ENCODE measurements at regions not wholly inside any gene's neighbourhood (a gene's known extent, or its start where the extent isn't known, plus 50 kb on each side); places are given as distances from the start of the nearest gene placed in this dataset.

DNA sequence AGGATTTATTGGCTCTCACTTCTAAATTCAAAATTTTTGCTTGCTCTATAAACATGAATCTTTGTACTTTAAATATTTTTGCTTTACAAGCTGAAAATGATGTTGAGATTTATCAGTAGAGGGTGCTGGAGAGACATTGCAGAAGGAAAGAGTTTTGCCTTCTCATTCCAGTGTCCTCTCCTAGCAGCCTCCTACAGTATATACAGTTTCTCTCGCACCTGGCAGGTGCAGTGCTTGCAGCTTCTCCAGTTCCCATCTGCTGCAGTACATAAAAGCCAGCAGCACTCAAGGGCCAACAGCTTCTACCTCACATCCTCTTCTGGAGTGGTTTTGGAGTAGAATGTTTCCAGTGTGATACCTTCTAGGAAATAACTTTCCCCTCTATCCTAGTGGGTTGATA, 601.8 kb upstream of the ATXN7L3B start:
- TF ChIP-seq POLR2AphosphoS5 (IDR thresholded peaks at IDR 0.05) (no peak), POLR2A (IDR thresholded peaks at IDR 0.05) (no peak)
- TF ChIP-seq, protein P1, sequence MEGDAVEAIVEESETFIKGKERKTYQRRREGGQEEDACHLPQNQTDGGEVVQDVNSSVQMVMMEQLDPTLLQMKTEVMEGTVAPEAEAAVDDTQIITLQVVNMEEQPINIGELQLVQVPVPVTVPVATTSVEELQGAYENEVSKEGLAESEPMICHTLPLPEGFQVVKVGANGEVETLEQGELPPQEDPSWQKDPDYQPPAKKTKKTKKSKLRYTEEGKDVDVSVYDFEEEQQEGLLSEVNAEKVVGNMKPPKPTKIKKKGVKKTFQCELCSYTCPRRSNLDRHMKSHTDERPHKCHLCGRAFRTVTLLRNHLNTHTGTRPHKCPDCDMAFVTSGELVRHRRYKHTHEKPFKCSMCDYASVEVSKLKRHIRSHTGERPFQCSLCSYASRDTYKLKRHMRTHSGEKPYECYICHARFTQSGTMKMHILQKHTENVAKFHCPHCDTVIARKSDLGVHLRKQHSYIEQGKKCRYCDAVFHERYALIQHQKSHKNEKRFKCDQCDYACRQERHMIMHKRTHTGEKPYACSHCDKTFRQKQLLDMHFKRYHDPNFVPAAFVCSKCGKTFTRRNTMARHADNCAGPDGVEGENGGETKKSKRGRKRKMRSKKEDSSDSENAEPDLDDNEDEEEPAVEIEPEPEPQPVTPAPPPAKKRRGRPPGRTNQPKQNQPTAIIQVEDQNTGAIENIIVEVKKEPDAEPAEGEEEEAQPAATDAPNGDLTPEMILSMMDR (IDR thresholded peaks at IDR 0.05), result no peak
- DNase-seq (ENCODE audit: low spot score in 2 of 2), result no peak
- intact Hi-C loops (cut with DNase I; ENCODE audit: low total_unique reads), result no loop called here
- Histone ChIP-seq H3K4me1 (no peaks in the 10 kb centered on the region), H3K27me3 (no peaks in the 10 kb centered on the region), H3K36me3 (no peaks in the 10 kb centered on the region), H3K27ac (no peak overlapping the region), H3K9me3 (no peaks in the 10 kb centered on the region), H3K4me3 (no peak overlapping the region)

DNA sequence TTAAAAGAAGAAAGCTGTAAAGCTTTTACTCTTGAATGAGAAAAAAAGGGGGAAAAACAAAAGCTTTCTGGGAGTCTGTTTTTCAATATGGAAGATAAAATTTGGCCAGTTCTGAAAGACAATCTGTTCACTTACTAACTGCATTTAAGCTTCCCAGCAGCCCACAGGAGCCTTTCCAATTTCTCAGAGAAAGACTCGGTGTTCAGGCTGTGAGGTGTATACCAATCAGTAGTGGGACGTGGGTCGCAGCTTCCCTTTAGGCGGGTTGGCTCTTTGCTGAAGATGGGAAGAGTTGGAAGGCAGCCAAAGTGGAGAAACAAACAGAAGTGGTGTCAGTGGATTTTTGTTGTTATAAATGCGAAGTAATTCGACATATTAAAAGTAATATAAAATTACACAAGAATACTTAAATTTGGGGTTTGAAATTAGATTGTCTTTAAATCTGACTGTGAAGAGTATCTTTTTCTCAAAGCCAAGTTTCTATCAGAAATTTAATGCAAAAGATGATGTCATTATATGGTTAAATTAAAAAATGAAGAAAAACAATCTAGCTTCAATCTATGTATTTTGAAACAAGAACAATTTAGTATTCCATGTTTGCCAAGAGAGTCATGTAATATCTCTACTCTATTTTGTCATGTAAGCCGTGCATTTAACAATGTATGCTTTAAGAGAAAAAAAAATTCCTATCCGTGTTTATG, 590.2 kb upstream of the ATXN7L3B start:
- no peaks in the 10 kb centered on the region for H3K9me3 ChIP-seq
- DNase-seq (ENCODE audit: low spot score in 2 of 2), result no peak
- intact Hi-C loops (cut with DNase I; ENCODE audit: low total_unique reads), result no loop called here

DNA sequence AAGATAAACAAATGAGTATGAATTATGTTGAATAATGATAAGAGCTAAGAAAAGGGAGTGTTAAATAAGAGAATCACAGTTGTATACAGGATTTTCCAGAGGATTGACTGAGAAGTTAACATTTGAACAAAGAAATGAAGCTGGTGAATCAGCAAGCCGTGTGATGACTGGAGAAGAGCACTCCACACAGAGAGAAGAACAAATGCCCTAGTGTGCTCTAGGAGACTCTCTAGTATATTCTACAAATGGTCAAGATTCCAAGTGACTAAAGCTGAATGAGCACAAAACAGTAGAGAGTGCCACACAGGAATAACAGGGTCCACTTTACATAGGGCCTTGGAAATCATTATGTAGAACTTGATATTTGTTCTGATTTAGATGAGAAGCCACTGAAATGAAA, 587.1 kb upstream of the ATXN7L3B start:
- Histone ChIP-seq H3K27me3 (no peaks in the 10 kb centered on the region), H3K36me3 (no peaks in the 10 kb centered on the region), H3K4me3 (no peak overlapping the region), H3K9me3 (no peaks in the 10 kb centered on the region), H3K4me1 (no peaks in the 10 kb centered on the region), H3K27ac (no peak overlapping the region)
- DNase-seq (ENCODE audit: low spot score in 2 of 2), result no peak
- TF ChIP-seq POLR2A (IDR thresholded peaks at IDR 0.05) (no peak), POLR2AphosphoS5 (IDR thresholded peaks at IDR 0.05) (no peak)
- TF ChIP-seq, protein P1 (IDR thresholded peaks at IDR 0.05), result no peak
- intact Hi-C loops (cut with DNase I; ENCODE audit: low total_unique reads), result no loop called here

More for the DNA sequence above, 590.2 kb upstream of the ATXN7L3B start:
- no peaks in the 10 kb centered on the region for H3K27me3 ChIP-seq
- H3K36me3 ChIP-seq, result no peaks in the 10 kb centered on the region
- H3K4me3 ChIP-seq, result no peak overlapping the region
- no peaks in the 10 kb centered on the region for H3K4me1 ChIP-seq
- H3K27ac ChIP-seq, result no peak overlapping the region
- TF ChIP-seq POLR2AphosphoS5 (IDR thresholded peaks at IDR 0.05) (no peak), POLR2A (IDR thresholded peaks at IDR 0.05) (no peak)
- TF ChIP-seq, protein P1 (IDR thresholded peaks at IDR 0.05), result no peak

DNA sequence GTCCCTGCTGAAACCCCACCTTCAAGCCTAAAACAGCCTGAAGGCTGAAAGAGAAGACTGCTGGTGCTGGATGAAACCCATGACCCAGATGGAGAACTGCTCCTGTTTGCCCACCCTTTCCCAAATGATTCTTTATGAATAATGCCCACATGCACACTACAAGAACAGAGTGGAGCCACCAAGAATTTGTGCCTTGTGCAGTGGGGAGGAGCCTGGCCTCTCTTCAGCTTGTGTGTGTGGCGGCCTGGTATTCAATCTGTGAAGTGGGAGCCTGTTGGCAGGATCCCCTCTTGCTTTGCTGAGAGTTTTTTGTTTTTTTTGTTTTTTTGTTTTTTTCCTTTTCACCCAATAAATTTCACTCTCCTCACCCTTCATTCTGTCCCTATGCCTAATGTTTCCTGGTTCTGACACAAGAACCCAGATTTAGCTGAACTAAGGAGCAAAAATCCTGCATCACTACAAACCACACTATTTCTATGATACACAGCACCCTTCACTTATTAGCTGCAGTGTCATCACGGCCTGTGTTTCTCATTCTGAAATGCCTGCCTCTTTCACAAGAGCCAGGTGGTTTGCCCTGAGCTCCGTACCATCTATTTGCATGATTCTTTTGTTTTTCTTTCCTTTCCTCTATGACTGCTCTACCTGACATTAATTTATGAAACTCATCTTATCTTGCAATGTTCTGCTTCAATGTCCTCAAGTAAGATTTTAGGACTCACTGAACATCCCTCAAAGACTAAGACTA, 585.5 kb upstream of the ATXN7L3B start:
- TF ChIP-seq POLR2AphosphoS5 (IDR thresholded peaks at IDR 0.05) (no peak), POLR2A (IDR thresholded peaks at IDR 0.05) (no peak)
- TF ChIP-seq, protein P1 (IDR thresholded peaks at IDR 0.05), result no peak
- DNase-seq (ENCODE audit: low spot score in 2 of 2), result no peak
- H3K4me3 ChIP-seq, result no peak overlapping the region
- no peaks in the 10 kb centered on the region for H3K4me1 ChIP-seq
- intact Hi-C loops (cut with DNase I; ENCODE audit: low total_unique reads), result no loop called here
- no peak overlapping the region for H3K27ac ChIP-seq
- H3K27me3 ChIP-seq, result no peaks in the 10 kb centered on the region
- H3K9me3 ChIP-seq, result no peaks in the 10 kb centered on the region
- no peaks in the 10 kb centered on the region for H3K36me3 ChIP-seq

DNA sequence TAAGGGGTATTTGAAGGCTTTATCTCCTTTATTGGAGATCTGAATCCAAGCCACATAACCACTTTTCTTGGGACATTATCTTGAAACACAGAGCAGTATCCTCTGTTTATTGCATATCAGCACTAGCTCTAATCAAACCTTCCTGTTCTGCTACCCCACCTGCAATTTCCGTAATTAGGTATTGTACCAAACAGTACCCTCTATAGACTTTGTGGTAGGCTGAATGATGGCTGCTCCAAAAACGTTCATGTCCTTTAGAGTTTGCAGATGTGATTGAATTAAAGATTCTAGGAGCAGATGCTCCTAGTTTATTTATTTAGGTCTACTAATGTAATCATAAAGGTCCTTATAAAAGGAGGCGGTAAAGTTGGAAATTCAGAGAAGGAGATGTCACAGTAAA, 573.0 kb upstream of the ATXN7L3B start:
- Histone ChIP-seq H3K27me3 (no peaks in the 10 kb centered on the region), H3K36me3 (no peaks in the 10 kb centered on the region), H3K9me3 (no peaks in the 10 kb centered on the region), H3K4me1 (no peaks in the 10 kb centered on the region), H3K27ac (no peak overlapping the region), H3K4me3 (no peak overlapping the region)
- TF ChIP-seq, protein P1 (IDR thresholded peaks at IDR 0.05), result no peak
- TF ChIP-seq POLR2A (IDR thresholded peaks at IDR 0.05), result no peak
- TF ChIP-seq POLR2AphosphoS5 (IDR thresholded peaks at IDR 0.05), result no peak
- intact Hi-C loops (cut with DNase I; ENCODE audit: low total_unique reads), result no loop called here
- no peak for DNase-seq (ENCODE audit: low spot score in 2 of 2)

Data from breast epithelium (tissue), 4 donors.